H1 (cell line): ENCODE measurements at regions not wholly inside any gene's neighbourhood (a gene's known extent, or its start where the extent isn't known, plus 50 kb on each side); places are given as distances from the start of the nearest gene placed in this dataset.

Source experiments
- FOSL1 ChIP-seq: IDR thresholded peaks from 2 replicates; pipeline ENCODE4 v1.6.1; 2011; ENCODE audit warnings: mild to moderate bottlenecking, low read depth, low read length, moderate library complexity; ENCODE audit not compliant: insufficient read depth
- MAFK ChIP-seq: IDR thresholded peaks from 2 replicates; pipeline ENCODE4 v1.6.1; 2012; ENCODE audit warnings: low read depth, mild to moderate bottlenecking, improper control_type of control experiment, low read length
- NANOG ChIP-seq: IDR thresholded peaks from 2 replicates; pipeline ENCODE4 v1.6.1; 2011; ENCODE audit warnings: low read length, low read depth, mild to moderate bottlenecking, inconsistent platforms; ENCODE audit not compliant: insufficient read depth, poor library complexity, severe bottlenecking
- TAF7 ChIP-seq: optimal IDR thresholded peaks from 2 replicates; pipeline ENCODE3; 2011; ENCODE audit warnings: low read depth, mild to moderate bottlenecking, inconsistent platforms, low read length, moderate library complexity, borderline replicate concordance
- TF ChIP-seq, protein P1 (sequence below): IDR thresholded peaks from 2 replicates; pipeline ENCODE4 v1.6.1; 2011; ENCODE audit warnings: low read length, improper control_type of control experiment
- TF ChIP-seq, protein P2 (sequence below), 3 experiments: IDR thresholded peaks; 1 replicate in 2 of 3; 2 replicates in 1 of 3; pipeline versions ENCODE4 v1.5.1 to v1.6.1; 2011; ENCODE audit warnings: low read length in 3 of 3, mild to moderate bottlenecking in 3 of 3, inconsistent platforms in 2 of 3, low read depth in 1 of 3, moderate library complexity in 1 of 3; ENCODE audit not compliant: insufficient read depth in 1 of 3; ENCODE audit errors: control extremely low read depth in 1 of 3

DNA sequence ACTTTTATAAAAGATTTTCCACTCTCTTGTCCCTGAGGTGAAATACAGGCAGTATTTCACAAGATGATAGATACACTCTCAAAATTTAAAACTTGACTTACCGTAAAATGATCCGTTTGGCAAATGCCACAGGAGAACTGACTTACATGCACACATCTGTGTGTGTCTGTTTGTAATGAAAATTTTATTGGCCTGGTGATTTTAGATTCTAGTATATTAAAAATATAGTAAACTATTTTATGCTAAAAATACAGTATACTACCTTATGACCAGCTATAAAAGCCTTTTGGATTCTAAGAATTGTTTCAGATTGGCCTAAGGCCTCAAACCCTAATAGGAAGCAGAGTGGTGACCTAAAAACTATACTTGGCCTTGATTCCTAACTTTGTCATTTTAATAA, 362.7 kb downstream of the IPMK start (continued):
- TF ChIP-seq, protein P1, sequence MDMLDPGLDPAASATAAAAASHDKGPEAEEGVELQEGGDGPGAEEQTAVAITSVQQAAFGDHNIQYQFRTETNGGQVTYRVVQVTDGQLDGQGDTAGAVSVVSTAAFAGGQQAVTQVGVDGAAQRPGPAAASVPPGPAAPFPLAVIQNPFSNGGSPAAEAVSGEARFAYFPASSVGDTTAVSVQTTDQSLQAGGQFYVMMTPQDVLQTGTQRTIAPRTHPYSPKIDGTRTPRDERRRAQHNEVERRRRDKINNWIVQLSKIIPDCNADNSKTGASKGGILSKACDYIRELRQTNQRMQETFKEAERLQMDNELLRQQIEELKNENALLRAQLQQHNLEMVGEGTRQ, result no peak
- TF ChIP-seq NANOG (no peak), MAFK (no peak), TAF7 (no peak), FOSL1 (no peak)
- TF ChIP-seq, protein P2, sequence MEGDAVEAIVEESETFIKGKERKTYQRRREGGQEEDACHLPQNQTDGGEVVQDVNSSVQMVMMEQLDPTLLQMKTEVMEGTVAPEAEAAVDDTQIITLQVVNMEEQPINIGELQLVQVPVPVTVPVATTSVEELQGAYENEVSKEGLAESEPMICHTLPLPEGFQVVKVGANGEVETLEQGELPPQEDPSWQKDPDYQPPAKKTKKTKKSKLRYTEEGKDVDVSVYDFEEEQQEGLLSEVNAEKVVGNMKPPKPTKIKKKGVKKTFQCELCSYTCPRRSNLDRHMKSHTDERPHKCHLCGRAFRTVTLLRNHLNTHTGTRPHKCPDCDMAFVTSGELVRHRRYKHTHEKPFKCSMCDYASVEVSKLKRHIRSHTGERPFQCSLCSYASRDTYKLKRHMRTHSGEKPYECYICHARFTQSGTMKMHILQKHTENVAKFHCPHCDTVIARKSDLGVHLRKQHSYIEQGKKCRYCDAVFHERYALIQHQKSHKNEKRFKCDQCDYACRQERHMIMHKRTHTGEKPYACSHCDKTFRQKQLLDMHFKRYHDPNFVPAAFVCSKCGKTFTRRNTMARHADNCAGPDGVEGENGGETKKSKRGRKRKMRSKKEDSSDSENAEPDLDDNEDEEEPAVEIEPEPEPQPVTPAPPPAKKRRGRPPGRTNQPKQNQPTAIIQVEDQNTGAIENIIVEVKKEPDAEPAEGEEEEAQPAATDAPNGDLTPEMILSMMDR (IDR thresholded peaks at IDR 0.05; ENCODE audit: control extremely low read depth in 1 of 3, insufficient read depth in 1 of 3, low read depth in 1 of 3, low read length in 3 of 3), result no peak
